Lower leg skin (tissue), 4 donors: ENCODE measurements at regions not wholly inside any gene's neighbourhood (a gene's known extent, or its start where the extent isn't known, plus 50 kb on each side); places are given as distances from the start of the nearest gene placed in this dataset.

Source experiments
- DNase-seq, 2 donors: peaks; one replicate each; pipeline ENCODE4 v3.0.0-alpha.2; 2019; ENCODE audit warnings: low spot score in 2 of 2
- H3K4me3 ChIP-seq: fragments of 200-600 bp; sonication (generic); 2 replicates; pipeline ENCODE4 v1.5.1; 2017; ENCODE audit warnings: mild to moderate bottlenecking, low read depth; ENCODE audit not compliant: poor library complexity, severe bottlenecking
- POLR2A ChIP-seq, 2 donors: fragments of 450-650 bp; IDR thresholded peaks; one replicate each; pipeline ENCODE4 v1.6.1; 2016 to 2017; ENCODE audit warnings: antibody characterized with exemption in 2 of 2, mild to moderate bottlenecking in 1 of 2, moderate library complexity in 1 of 2
- WGBS, 2 donors: methylation state at CpG; one replicate each; pipeline ENCODE4 v1.1.5; 2018; 5-methylcytosine and 5-hydroxymethylcytosine counted together
- intact Hi-C: fragments of 100-400 bp; cut with DNase I; formaldehyde crosslinking; loops from one replicate; pipeline ENCODE4 v1.15.0; 2023; ENCODE audit warnings: low total_unique reads
- TF ChIP-seq, protein P1 (sequence below), 3 donors: fragments of 450-650 bp; IDR thresholded peaks; one replicate each; pipeline ENCODE4 v1.5.1; 2016; ENCODE audit warnings: antibody characterized with exemption in 3 of 3, mild to moderate bottlenecking in 3 of 3, moderate library complexity in 2 of 3

DNA sequence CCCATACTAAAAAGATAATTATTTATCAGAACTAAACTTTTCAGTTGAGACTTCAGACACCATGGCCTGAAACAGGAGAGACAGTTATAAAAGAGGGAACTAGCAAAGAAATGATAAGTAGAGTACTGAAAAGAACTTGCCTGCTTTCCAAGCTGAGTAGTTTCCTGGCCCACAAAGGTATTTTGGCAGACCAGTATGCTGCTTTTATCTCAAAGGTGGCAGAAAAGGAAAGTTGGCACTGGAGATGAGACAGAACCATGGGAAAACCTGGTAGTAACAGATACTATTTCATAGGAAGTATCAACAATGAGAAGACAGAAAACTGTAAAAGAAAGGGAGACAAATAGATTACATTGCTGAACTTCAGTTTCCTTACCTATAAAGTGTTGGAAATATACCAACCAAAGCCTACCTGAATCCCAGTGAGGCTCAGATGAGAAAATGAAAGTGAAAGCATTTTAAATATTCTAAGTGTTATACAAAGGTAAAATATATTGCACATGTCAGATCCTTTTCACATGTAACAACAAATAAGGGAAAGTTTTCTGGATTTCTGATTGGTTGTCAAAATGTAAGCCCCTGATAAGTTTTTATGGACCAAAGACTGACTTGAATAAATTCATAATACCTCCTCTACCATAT, 155.3 kb upstream of the FSCB start:
- intact Hi-C loops = no loop called here
- no peak for TF ChIP-seq POLR2A (IDR thresholded peaks at IDR 0.05)
- TF ChIP-seq, protein P1, sequence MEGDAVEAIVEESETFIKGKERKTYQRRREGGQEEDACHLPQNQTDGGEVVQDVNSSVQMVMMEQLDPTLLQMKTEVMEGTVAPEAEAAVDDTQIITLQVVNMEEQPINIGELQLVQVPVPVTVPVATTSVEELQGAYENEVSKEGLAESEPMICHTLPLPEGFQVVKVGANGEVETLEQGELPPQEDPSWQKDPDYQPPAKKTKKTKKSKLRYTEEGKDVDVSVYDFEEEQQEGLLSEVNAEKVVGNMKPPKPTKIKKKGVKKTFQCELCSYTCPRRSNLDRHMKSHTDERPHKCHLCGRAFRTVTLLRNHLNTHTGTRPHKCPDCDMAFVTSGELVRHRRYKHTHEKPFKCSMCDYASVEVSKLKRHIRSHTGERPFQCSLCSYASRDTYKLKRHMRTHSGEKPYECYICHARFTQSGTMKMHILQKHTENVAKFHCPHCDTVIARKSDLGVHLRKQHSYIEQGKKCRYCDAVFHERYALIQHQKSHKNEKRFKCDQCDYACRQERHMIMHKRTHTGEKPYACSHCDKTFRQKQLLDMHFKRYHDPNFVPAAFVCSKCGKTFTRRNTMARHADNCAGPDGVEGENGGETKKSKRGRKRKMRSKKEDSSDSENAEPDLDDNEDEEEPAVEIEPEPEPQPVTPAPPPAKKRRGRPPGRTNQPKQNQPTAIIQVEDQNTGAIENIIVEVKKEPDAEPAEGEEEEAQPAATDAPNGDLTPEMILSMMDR (IDR thresholded peaks at IDR 0.05) = no peak
- H3K4me3 ChIP-seq = no peak overlapping the region
- no peak for DNase-seq

DNA sequence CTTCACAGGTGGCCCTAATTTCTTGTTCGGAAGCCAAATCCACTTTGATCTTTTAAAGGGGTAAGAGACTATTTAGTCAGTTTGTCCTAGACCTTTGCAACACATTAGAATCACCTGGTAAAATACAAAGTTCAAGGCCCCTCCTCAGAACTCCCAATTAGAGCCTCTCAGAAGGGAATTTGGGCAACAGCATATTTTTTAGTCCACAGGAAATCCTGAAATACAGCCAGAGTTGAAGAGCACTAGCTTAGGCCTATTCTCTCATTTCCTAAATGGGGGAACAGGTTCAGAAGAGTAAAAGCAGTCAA, 151.3 kb upstream of the FSCB start:
- no peak for TF ChIP-seq POLR2A (IDR thresholded peaks at IDR 0.05)
- TF ChIP-seq, protein P1 (IDR thresholded peaks at IDR 0.05) = no peak
- intact Hi-C loops = no loop called here
- DNase-seq = no peak
- WGBS, 2 donors = 53 to 68% methylated on average over 1 of the region's 1 CpG
- H3K4me3 ChIP-seq = no peak overlapping the region

DNA sequence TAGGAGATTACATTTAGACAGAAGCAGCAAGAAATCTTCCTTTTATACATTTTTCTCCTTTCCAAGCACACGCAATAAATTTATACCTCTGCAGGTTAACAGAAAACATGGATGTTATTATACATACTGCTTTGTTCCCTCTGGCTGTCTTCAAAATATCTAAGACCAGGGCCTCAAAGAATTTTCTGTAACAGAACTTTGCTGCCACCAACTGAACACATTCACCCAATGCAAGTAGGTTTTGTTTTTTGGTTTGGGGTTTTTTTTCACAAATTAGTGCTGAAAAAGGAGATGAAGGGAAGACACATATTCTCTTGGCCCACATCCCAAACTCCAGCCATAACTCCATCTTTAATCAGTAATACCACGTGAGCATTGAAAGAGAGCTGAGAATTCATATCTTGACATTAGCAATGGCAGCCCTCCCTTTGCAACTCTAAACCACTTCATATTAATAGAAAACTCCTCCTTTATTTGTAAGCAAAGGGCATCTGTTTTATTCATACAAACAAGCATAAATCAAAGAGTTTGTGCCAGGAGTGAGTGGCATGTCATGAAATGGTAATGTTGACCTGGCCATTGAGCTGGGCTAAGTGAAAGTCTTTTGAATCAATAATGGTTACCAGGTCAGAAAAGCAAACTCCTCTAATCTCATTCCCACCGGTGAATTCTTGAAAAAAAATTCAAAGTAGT, 150.8 kb upstream of the FSCB start:
- TF ChIP-seq, protein P1 (IDR thresholded peaks at IDR 0.05) = no peak
- TF ChIP-seq POLR2A (IDR thresholded peaks at IDR 0.05) = no peak
- intact Hi-C loops = no loop called here
- no peak overlapping the region for H3K4me3 ChIP-seq
- WGBS, 2 donors = 22 to 27% methylated on average over 3 of the region's 3 CpGs
- no peak for DNase-seq

DNA sequence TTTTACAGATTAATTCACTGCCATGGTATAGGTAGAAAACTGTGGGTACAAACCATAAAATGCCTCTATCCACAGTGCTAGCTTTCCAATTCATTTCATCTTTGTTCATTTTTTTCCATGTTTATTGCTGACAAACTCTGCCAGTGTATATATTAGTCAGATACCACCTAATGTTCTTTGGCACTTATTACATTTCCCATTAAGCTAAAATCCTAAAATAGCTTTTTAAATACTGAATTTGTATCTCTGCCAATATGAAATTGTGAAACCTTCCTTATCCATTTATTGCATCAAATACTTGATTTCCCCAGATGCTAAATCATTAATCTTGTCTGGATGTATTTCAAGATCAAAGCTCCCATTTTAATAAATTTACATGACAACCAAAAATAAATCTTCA, 150.1 kb upstream of the FSCB start:
- intact Hi-C loops = no loop called here
- H3K4me3 ChIP-seq = no peak overlapping the region
- TF ChIP-seq POLR2A (IDR thresholded peaks at IDR 0.05) = no peak
- TF ChIP-seq, protein P1 (IDR thresholded peaks at IDR 0.05) = no peak
- no peak for DNase-seq

DNA sequence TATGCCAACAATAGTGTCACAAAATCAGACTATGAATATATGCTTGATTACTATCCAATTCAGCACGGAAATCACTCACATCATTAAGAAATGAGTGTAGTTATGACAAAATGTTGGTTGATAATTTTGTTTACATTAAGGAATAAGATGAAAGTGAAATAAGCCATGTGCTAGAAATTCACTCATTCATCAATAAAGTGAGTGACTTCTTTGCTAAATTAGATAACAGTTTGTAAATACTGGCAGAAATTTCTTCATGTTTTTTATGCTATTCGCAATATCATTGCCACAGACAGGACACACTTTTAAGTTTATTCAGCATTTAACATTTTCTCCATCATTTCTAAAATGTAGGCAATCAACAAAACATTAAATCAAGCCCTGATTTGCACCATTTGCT, 147.5 kb upstream of the FSCB start:
- WGBS, 2 donors = 88 to 91% methylated on average over 2 of the region's 2 CpGs
- no peak for TF ChIP-seq POLR2A (IDR thresholded peaks at IDR 0.05)
- TF ChIP-seq, protein P1 (IDR thresholded peaks at IDR 0.05) = no peak
- DNase-seq = no peak
- intact Hi-C loops = no loop called here
- no peak overlapping the region for H3K4me3 ChIP-seq

DNA sequence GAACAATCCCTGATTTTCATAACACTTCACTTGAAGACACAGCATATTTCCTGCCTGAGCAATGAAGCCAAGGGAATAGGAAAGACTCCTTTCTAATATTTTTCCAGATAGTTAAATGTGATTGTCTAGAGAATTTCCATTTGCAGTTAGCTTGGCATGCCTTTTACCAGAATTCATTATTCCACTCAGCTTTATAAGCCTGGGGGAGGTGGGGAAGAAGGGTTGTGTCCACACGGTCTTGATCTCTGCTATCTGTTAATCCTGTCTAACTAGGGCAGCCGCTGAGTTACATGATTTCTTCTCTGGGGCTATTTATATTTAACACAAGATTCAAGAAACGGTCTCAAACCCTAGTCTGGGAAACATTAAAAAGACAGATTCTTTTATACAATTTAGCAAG, 146.6 kb upstream of the FSCB start:
- no peak overlapping the region for H3K4me3 ChIP-seq
- no peak for DNase-seq
- TF ChIP-seq POLR2A (IDR thresholded peaks at IDR 0.05) = no peak
- TF ChIP-seq, protein P1 (IDR thresholded peaks at IDR 0.05) = no peak
- 29 to 44% methylated on average over 3 of the region's 3 CpGs for WGBS, 2 donors
- intact Hi-C loops = no loop called here
